Anterior cingulate cortex (tissue), 58 donors: ENCODE measurements at regions not wholly inside any gene's neighbourhood (a gene's known extent, or its start where the extent isn't known, plus 50 kb on each side); places are given as distances from the start of the nearest gene placed in this dataset.

ENCODE experiments used
- DNase-seq, 58 donors: peaks; one replicate each; lab custom pipeline; 2025; lab: John Stamatoyannopoulos, UW

- no peak for DNase-seq
These were observed 345.6 kb downstream of the GPAM start for GRCh38 chr10:111837985-111838384.

GRCh38 chr10:111840546-111840945 is 343.0 kb downstream of the GPAM start:
- no peak for DNase-seq

- DNase-seq, result no peak
These were observed 330.8 kb downstream of the GPAM start for GRCh38 chr10:111852801-111853200.

- DNase-seq, result no peak
These were observed 326.9 kb downstream of the GPAM start for GRCh38 chr10:111856631-111857030.

GRCh38 chr10:111865550-111865949 is 318.0 kb downstream of the GPAM start:
- DNase-seq, result no peak

- DNase-seq, result no peak
These were observed 312.1 kb downstream of the GPAM start for GRCh38 chr10:111871458-111871857.

- no peak for DNase-seq
These were observed 311.0 kb downstream of the GPAM start for GRCh38 chr10:111872591-111872990.

- DNase-seq, result no peak
These were observed 310.5 kb downstream of the GPAM start for GRCh38 chr10:111873041-111873440.

GRCh38 chr10:111873621-111874135 is 309.9 kb downstream of the GPAM start:
- no peak for DNase-seq

- no peak for DNase-seq
These were observed 309.0 kb downstream of the GPAM start for GRCh38 chr10:111874576-111874975.

GRCh38 chr10:111875725-111876124 is 307.8 kb downstream of the GPAM start:
- DNase-seq, result no peak

GRCh38 chr10:111877258-111877657 is 306.3 kb downstream of the GPAM start:
- no peak for DNase-seq

- DNase-seq, result no peak
These were observed 303.6 kb downstream of the GPAM start for GRCh38 chr10:111879969-111880368.

GRCh38 chr10:111885046-111885445 is 298.5 kb downstream of the GPAM start:
- DNase-seq, result no peak

- DNase-seq, result no peak
These were observed 297.6 kb downstream of the GPAM start for GRCh38 chr10:111885919-111886318.

GRCh38 chr10:111887266-111887665 is 296.3 kb downstream of the GPAM start:
- no peak for DNase-seq

GRCh38 chr10:111890046-111890445 is 293.5 kb downstream of the GPAM start:
- no peak for DNase-seq

- no peak for DNase-seq
These were observed 267.6 kb downstream of the GPAM start for GRCh38 chr10:111916011-111916410.

GRCh38 chr10:111921821-111922220 is 261.7 kb downstream of the GPAM start:
- no peak for DNase-seq

- no peak for DNase-seq
These were observed 260.5 kb downstream of the GPAM start for GRCh38 chr10:111923032-111923431.

GRCh38 chr10:111926286-111926685 is 257.3 kb downstream of the GPAM start:
- no peak for DNase-seq

GRCh38 chr10:111933937-111934336 is 249.6 kb downstream of the GPAM start:
- DNase-seq, result no peak

- no peak for DNase-seq
These were observed 248.6 kb downstream of the GPAM start for GRCh38 chr10:111934931-111935330.
